Head of caudate nucleus (tissue), 42 donors: ENCODE measurements at regions not wholly inside any gene's neighbourhood (a gene's known extent, or its start where the extent isn't known, plus 50 kb on each side); places are given as distances from the start of the nearest gene placed in this dataset.

Source experiments
- DNase-seq, 42 donors: peaks; one replicate each; pipeline versions ENCODE4 v3.0.0 to v3.0.0-alpha.2; 2020 to 2021; ENCODE audit warnings: mixed read lengths in 7 of 42
- intact Hi-C: fragments of 100-400 bp; cut with DNase I; formaldehyde crosslinking; loops from one replicate; pipeline ENCODE4 v1.15.0; 2022

- peak in 3 of 42 donors; percentile 2 to 19 (median 12) for DNase-seq
- intact Hi-C loops = no loop called here
These were observed 133.7 kb downstream of the AEBP2 start for GRCh38 chr12:19572920-19573558.

DNA sequence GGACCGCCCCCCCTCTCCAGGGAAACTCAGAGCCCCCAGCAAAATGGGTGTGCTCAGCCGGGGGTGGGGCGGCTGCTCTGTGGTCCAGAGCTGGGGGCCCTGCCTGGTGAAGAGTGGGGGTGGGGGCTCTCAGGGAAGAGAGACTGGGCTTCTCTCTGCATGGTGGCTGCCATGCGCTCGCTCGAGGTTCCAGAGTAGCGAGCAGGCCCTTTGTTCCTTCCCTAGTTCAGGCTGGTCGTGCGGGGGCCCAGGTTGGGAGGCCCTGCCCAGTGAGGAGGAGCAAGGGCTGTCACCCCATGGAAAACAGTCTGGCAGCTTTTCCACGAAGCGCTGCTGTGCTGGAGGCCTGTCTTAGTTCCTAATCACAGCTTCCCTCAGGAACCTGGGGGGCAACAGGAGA is 134.6 kb downstream of the AEBP2 start:
- no peak for DNase-seq
- intact Hi-C loops = no loop called here

DNA sequence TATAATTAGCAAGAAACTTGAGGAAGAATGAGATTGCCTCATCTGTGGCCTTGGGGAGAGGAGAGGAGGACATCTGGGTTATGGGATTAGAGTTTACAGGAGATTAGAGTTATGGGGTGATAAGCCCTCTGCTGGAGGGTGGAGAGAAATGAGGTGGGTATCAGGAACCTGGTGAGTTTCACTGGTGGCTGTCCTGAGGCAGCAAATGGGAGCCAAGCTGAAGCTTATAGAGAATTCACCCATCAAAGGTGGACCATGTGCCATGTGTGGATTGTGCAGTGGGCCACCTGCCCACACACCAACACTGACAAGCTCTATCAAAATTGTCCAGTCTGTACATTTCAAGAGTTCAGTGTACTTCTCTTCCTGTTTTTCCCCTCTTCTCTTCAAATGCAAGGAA is 135.3 kb downstream of the AEBP2 start:
- DNase-seq = no peak
- intact Hi-C loops = no loop called here

DNA sequence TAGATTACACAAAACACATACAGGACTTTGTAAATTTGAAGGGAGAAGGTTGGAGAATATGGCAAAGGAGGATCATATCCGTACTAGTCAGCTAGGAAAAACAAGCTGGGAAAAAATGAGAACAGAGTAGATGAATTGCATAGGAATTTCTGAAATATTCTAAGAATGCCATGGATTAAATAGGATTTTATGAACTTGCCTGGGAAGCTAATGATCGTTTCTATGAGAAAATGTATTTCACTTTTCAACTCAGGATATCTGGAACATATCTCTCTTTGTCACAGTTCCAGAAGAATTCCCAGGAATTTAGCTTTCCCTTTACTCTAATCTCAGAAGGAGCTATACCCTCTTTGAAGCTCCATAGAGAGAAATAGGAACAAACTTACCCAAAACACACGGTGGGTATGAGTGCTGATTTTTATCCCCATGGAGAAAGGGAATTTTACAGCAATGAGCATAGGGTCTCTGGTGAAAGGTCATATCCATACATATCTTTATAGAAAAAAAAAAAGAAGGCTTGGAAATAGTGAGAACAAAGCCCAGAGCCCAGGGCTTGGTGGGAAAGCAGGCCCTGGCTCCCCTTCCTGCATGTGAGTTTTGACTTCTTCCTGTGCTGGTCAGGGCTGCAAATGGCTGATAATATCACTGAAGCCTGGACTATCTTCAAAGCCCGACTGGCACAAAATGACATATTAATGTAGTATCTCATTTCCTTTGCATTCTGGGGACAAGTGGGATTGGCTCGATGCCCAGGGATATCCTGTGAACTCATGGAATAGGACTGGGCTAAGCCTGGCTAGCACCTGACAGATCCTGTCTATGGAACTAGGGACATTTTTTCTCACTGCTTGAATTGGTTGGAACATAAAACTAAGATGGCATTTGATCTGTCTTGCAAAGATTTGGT is 136.3 kb downstream of the AEBP2 start:
- DNase-seq = peak in 2 of 42 donors; percentile 11 to 21
- intact Hi-C loops = no loop called here

GRCh38 chr12:19576506-19577280 is 137.4 kb downstream of the AEBP2 start:
- no peak for DNase-seq
- intact Hi-C loops = no loop called here

- no peak for DNase-seq
- intact Hi-C loops = no loop called here
These were observed 137.9 kb downstream of the AEBP2 start for GRCh38 chr12:19577281-19577530.

GRCh38 chr12:19584732-19585131 is 145.4 kb downstream of the AEBP2 start:
- intact Hi-C loops = no loop called here
- no peak for DNase-seq

- intact Hi-C loops = no loop called here
- DNase-seq = no peak
These were observed 149.7 kb downstream of the AEBP2 start for GRCh38 chr12:19588951-19589350.

- no peak for DNase-seq
- intact Hi-C loops = no loop called here
These were observed 152.7 kb downstream of the AEBP2 start for GRCh38 chr12:19591951-19592350.

DNA sequence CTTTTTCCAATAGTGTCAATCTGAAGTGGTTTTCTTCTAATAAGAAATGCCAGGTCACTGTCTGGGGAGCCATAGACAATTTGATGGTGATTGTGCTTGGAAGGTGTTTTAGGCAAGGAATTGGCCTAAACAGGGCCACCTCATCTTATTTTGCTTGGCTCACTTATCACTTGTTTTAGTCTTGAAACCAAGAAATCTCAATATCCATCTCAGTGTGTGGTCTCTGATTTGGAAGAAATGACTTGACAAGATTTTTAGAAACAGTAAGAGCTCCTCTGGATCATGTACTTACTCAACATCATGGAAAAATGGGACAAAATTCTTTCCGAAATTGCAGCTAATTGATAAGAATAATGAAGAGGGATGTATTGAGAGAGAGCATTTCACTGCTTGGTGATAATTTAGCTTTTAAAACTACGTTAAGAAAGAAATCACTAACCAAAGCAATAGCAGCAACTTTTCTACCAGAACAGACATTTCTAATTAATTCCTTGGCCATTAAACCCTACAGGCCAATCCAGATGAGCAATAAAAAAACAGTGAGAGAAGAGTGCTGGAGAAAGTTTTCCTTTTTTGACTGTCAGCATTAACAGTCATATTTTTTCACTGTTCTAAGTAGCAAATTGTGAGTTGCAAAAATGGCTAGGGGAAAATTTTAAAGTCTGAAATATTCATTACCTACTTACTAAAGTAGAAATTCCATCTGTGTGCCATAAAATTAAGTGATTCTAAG is 157.3 kb downstream of the AEBP2 start:
- DNase-seq = no peak
- intact Hi-C loops = no loop called here

DNA sequence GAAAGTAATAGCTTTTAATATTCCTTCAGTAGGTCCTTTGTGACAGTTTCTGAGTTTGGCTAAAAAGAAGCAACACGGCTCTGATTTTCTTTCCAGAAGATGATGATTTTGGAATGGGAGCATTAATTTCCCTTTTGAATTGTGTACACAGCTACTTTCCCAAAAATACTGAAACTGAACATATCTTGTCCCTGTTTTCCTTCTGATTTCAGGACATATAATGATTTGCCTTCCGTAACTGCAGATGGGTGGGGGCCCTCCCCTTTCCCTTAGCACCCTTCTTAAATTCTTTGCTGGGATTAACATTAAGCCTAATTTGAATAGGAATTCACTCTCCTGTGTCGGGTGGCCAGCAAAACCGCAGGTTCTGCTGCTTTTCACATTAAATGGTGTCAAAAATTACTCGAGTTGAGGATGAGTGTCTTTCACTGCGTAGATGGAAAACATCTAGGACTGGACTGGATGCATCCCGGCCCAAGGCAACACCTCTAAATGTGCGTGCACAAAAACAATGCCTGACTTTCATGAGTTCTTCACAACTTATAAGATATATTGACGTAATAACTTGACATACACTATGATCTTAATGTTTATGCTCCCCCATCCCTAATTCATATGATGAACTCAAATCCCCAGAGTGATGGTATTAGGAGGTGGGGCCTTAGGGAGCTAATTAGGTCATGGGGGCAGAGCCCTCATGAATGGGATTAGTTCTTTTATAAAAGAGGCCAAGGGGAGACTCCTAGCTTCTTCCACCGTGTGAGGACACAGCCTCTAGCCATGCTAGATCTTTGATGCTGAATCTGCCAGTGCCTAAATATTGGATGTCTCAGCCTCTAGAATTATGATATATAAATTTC is 158.1 kb downstream of the AEBP2 start:
- intact Hi-C loops = no loop called here
- no peak for DNase-seq

DNA sequence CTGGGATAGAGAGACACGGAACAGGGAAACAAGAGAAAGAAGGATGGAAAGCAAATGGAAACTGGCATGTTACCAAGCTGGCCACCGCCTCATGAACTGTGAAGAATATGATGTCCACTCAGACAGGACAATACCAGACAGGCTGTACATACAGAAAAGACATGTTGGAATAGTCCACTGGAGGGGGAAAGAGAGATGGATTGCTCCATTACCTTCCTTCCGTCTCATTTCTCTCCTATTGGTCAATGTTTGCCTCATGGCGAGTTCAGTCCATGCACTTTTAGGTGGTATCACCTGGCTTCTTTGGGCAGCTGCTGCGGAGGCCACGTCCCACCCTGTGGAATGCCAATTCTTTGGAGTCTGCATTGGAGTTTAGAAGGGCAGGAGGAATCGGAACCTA is 166.4 kb downstream of the AEBP2 start:
- DNase-seq = no peak
- intact Hi-C loops = no loop called here

- DNase-seq = no peak
- intact Hi-C loops = no loop called here
These were observed 168.7 kb downstream of the AEBP2 start for GRCh38 chr12:19608039-19608438.

GRCh38 chr12:19613051-19613535 is 173.8 kb downstream of the AEBP2 start:
- DNase-seq = no peak
- intact Hi-C loops = no loop called here

DNA sequence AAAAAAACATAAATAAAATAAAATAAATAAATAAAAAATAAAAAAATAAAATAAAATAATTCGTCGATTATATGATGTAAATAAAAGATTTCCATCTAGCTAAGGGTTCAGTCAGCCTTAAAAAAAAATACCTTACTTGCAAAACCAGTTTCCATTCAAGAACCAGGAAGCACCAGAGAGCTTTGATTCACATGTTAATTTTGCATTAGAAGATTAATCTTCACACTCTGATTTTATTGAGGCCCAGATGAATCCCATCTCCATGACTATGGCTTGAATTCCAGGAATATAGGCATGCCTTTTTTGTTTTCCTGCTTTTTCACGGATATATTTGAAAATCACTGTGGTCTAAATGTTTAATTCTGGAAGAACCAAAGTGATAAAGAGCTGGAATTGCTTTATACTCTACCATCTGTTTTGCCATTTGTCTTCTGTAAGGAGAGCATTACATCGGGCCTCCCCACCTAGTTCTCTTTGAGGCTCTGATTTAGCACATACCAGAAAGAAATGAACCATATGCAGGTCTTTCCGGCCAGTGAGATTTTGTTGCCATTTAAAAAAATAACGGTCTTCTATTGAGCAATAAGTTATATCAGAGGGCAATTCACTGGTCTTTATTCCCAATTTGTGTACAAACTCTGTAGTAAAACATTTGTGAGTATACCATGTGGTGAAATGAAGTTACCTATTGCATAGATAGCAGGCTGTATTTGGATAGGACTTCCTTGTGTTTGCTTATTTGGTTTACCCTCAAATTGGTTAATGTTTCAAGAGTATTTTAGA is 175.5 kb downstream of the AEBP2 start:
- DNase-seq = no peak
- intact Hi-C loops = no loop called here

DNA sequence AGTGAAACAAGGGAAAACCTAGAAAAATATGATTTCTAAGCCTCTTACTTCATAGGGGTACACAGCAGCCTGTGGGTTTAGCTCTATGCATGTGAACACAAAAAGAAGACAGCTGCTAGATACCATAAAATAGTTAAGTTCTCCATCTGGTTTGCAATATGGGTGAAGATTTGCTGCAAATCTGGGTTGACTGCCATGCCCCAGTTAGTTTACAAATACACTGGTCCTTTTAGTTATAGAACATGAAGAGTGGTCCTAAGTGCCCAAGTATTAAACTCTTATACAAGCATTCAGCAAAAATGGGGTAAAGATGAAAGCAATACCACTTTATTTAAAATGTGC is 176.1 kb downstream of the AEBP2 start:
- DNase-seq = no peak
- intact Hi-C loops = no loop called here

GRCh38 chr12:19616781-19617180 is 177.5 kb downstream of the AEBP2 start:
- DNase-seq = no peak
- intact Hi-C loops = no loop called here

GRCh38 chr12:19620222-19620621 is 180.9 kb downstream of the AEBP2 start:
- no peak for DNase-seq
- intact Hi-C loops = no loop called here
